NCI-H187 (cell line): ENCODE measurements at regions not wholly inside any gene's neighbourhood (a gene's known extent, or its start where the extent isn't known, plus 50 kb on each side); places are given as distances from the start of the nearest gene placed in this dataset.
"Not testable (repeated sequence)": the region's sequence is repeated elsewhere in the genome, so short reads cannot be mapped to it uniquely, and the experiment has no call there.

Experiments used
- DNase-seq, 2 experiments: peaks; one replicate each; lab custom pipeline; 2025; lab: John Stamatoyannopoulos, UW

DNA sequence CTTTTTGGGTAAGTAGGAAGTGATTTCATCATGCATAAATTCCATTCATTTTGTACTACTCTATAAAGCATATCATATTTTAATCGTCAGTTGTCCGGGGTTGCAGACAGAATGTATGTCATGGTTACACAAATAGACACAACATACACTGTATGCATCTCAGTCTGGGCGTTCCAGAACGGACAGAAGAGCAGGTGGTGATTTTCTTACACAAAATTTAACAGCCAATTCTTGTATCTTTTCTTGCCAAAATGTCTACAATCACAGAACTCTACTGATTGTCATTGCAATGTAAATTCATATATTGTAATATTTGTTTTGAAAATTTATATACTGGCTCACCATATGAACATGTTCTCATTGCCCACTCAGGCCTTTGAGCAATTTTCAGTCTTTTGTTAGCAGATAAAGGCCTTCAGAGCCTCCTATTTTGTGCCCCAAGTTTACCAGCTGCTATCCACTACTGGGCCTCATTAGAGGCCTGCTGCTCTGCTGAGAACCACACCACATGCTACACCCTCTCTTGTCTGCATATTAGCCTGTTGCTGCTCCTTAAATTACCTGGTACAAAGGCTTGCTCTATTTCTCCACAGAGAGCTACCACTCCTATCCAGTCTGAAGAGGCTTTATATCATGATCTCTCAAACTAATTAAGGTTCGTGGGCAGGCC is 61.5 kb downstream of the PRDM13 start:
- DNase-seq: peak in 1 of 2 experiments; percentile 34

GRCh38 chr6:99689916-99690685 is 83.5 kb downstream of the PRDM13 start:
- no peak for DNase-seq

- DNase-seq: not testable (repeated sequence)
These were observed 95.7 kb downstream of the PRDM13 start for GRCh38 chr6:99702287-99702686.

DNA sequence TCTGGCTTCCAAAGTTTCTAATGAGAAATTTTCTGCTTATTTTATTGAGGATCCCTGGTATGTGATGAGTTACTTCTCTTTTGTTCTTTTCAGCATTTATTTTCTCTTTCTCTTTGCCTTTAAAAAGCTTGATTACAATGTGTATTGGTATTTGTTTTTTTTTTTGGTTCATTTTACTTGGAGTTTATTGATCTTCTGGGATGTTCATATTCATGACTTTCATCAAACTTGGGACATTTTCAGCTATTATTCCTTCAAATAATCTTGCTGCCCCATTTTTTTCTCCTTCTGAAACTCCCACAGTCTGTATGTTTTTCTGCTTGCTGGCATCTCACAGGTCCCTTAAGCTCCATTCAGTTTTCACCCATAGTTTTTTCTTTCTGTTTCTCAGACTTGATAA is 102.4 kb downstream of the PRDM13 start:
- DNase-seq: no peak

- DNase-seq: no peak
These were observed 104.7 kb downstream of the PRDM13 start for GRCh38 chr6:99711302-99711701.

GRCh38 chr6:99711925-99712324 is 105.3 kb downstream of the PRDM13 start:
- no peak for DNase-seq

GRCh38 chr6:99712519-99712918 is 105.9 kb downstream of the PRDM13 start:
- no peak for DNase-seq

GRCh38 chr6:99722043-99722442 is 115.4 kb downstream of the PRDM13 start:
- not testable (repeated sequence) for DNase-seq

- not testable (repeated sequence) for DNase-seq
These were observed 123.6 kb downstream of the PRDM13 start for GRCh38 chr6:99730237-99730636.

DNA sequence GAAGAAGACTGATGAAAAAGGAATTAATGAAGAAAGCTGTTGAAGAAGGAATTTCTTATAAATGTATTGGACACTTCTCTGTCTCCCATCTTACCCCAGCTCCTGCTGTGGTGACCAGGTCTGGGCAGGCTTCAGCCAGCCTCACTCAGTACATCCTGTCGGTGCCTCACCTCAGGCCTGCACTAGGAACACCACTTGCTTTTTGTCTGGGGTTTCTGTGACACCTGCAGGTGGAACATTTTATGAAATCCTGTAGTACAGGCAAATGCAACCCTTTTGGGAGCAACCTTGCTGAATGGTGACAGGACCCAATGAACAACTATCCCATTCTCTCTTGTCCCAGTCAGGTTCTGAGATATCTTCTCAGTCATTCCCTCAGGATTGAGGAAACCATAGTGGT is 129.7 kb downstream of the PRDM13 start:
- DNase-seq: no peak

- DNase-seq: no peak
These were observed 132.9 kb downstream of the PRDM13 start for GRCh38 chr6:99739526-99739925.

DNA sequence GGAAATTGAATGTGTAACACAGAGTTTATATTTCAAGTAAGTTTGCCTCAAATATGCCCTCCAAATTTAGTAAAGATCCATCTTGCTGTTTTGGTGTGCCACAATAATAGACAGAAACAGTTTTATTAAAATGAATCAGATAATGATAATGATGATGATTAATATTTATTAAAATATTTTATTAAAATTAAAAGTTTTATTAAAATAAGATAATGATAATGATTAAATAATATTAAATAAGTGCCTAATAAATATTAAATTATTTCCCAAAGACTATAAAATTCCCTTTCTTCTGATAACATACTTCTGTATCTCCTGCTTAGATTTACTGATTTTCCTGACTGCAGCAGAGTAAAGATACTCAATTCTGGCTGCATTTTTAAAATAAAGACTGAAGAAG is 134.5 kb downstream of the PRDM13 start:
- DNase-seq: no peak

GRCh38 chr6:99743647-99744046 is 137.0 kb downstream of the PRDM13 start:
- DNase-seq: no peak

DNA sequence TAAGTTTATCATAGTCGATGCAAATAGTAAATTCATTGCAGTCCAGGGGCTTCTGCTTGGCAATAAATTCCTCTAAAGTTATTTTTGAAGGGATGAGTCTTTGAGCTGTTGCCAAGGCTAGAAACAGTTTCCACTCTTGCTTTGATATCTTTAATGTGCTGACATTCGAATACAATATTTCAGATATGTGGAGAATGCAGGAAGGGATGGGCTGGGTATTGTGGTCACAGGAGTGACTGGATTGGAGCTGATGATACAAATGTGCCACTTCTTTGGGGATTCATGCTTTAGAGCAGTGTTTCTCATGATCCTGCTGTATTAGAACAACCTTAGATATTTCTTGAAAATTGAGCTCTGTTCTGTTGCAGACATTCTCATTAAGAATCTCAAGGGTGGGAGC is 139.0 kb downstream of the PRDM13 start:
- DNase-seq: no peak

- DNase-seq: peak; percentile 9 to 48
These were observed 139.7 kb downstream of the PRDM13 start for GRCh38 chr6:99746261-99746895.

GRCh38 chr6:99761711-99762110 is 155.1 kb downstream of the PRDM13 start:
- no peak for DNase-seq

GRCh38 chr6:99768166-99768565 is 161.5 kb downstream of the PRDM13 start:
- DNase-seq: no peak

DNA sequence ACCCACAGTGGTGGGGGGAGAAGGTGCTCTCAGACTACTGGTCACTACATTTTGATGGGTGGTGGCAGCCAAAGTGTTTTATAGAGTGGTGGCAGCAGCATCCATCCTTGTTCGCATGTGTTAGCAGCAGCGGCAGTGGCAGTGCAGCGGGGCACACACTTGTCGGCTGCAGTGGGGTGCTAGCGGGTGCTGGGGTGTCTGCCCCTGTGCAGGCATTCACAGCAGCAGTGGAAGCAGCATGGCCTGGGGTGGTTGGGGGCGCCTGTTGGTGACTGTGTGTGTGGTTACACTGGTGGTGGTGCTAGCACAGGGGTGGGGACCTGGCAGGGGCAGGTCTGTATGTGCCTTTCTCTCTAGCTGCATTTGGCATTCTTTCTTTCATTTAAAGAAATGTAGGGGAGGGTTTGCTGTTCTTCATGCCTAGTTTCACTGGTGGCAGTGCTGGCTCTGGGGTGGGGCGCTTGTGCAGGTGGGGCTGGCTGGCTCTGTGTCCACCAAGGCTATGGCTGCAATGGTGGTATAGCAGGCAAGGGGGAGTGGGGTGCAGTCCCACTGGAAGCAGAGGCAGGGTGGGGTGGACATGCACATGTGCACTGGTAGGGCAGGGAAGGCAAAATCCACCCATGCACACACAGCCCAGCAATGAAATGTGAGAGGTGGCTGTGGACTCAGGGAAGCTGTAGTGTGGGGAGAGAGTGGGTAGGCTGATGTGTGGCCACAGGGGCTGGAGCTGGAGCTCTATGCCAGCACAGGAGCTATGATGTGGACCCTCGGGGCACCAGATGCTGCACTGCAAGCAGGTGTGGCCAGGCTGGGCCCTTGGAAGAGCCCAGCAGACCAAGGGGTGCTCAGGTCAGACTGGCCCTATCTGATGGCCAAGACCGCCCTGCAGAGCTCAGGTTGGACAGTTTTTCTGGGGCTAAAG is 173.3 kb downstream of the PRDM13 start:
- no peak for DNase-seq

DNA sequence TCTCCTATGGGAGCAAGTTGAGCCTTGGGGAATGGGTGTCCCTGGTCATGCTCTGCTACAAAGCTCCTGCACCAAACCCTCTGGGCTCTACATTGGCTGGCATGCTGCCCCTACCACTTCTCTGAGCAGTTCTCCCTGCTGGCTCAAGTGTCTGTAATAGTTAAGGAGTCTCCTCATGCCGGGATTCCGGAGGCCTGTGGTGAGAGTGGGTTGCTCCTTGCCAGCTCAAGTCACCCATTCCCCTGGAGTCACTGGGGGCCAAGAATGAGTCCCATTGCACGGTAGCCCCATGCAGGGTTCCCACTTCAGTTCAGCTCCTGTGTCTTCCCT is 173.9 kb downstream of the PRDM13 start:
- DNase-seq: no peak

GRCh38 chr6:99789767-99790166 is 183.1 kb downstream of the PRDM13 start:
- DNase-seq: no peak

DNA sequence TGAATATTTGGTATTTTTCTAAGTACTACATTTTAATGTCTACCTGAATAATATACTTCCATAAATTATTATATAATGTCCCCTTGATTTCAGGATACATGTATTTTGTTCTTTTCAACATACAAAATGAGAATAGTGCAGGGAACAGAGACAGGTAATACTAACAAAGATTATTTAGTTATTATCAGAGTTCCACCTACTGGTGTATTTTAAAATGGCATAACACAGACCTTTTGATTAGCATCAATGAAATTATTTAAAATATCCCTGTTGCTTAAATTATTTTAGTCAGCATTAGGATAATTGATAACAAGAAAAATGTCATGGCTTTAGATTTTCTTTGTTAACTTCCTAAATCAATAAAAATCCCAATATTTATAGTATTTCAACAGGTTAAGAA is 184.0 kb downstream of the PRDM13 start:
- DNase-seq: no peak

GRCh38 chr6:99801805-99802204 is 192.2 kb downstream of the MCHR2 start:
- no peak for DNase-seq
